Fibroblast of lung (primary cell): ENCODE measurements at regions not wholly inside any gene's neighbourhood (a gene's known extent, or its start where the extent isn't known, plus 50 kb on each side); places are given as distances from the start of the nearest gene placed in this dataset.

ENCODE experiments used
- DNase-seq, 2 donors: peaks; one replicate each; pipeline versions ENCODE4 v3.0.0 to v3.0.0-alpha.2; 2010; ENCODE audit warnings: low read depth in 2 of 2
- H2AFZ ChIP-seq: 2 replicates; pipeline ENCODE4 v1.5.1; 2012; ENCODE audit warnings: low read length, control low read depth, inconsistent platforms
- H3K27ac ChIP-seq: 2 replicates; pipeline ENCODE4 v1.5.1; 2011; ENCODE audit warnings: low read length, control low read depth; ENCODE audit not compliant: insufficient read depth
- H3K27me3 ChIP-seq: 2 replicates; pipeline ENCODE4 v1.5.1; 2011; ENCODE audit warnings: mild to moderate bottlenecking, low read length; ENCODE audit not compliant: control insufficient read depth, insufficient read depth
- H3K36me3 ChIP-seq: 2 replicates; pipeline ENCODE4 v1.5.1; 2011; ENCODE audit warnings: low read length; ENCODE audit not compliant: control insufficient read depth, insufficient read depth
- H3K4me1 ChIP-seq: 2 replicates; pipeline ENCODE4 v1.5.1; 2011; ENCODE audit warnings: low read length; ENCODE audit not compliant: control insufficient read depth, insufficient read depth; ENCODE audit errors: extremely low read depth
- H3K4me2 ChIP-seq: 2 replicates; pipeline ENCODE4 v1.5.1; 2011; ENCODE audit warnings: low read length, control low read depth; ENCODE audit not compliant: insufficient read depth; ENCODE audit errors: extremely low read depth
- H3K4me3 ChIP-seq, 4 experiments: fragments of 200-600 bp in 1 of 4; sonication (generic) in 1 of 4; replicated peaks in 1 of 4; 2 replicates each; pipeline ENCODE4 v1.5.1; 2011 to 2016; ENCODE audit warnings: low read length in 4 of 4, low read depth in 3 of 4, mild to moderate bottlenecking in 3 of 4, control low read depth in 2 of 4, inconsistent platforms in 1 of 4, mixed read lengths in 1 of 4; ENCODE audit not compliant: insufficient read depth in 1 of 4; ENCODE audit errors: control extremely low read depth in 1 of 4
- H3K79me2 ChIP-seq: 2 replicates; pipeline ENCODE4 v1.5.1; 2012; ENCODE audit warnings: mild to moderate bottlenecking, low read length, inconsistent platforms; ENCODE audit not compliant: control insufficient read depth, insufficient read depth
- H3K9ac ChIP-seq: 2 replicates; pipeline ENCODE4 v1.5.1; 2011; ENCODE audit warnings: mild to moderate bottlenecking, low read length, control low read depth; ENCODE audit not compliant: insufficient read depth
- H3K9me3 ChIP-seq: 2 replicates; pipeline ENCODE4 v1.5.1; 2012; ENCODE audit warnings: low read depth, low read length; ENCODE audit not compliant: control insufficient read depth, insufficient read depth
- H4K20me1 ChIP-seq: 2 replicates; pipeline ENCODE4 v1.5.1; 2011; ENCODE audit warnings: low read length; ENCODE audit not compliant: control insufficient read depth, insufficient read depth; ENCODE audit errors: extremely low read depth
- CTCF ChIP-seq, 2 donors: IDR thresholded peaks in 1 of 2; conservative IDR thresholded peaks in 1 of 2; 1 replicate in 1 of 2; 2 replicates in 1 of 2; pipeline ENCODE4 v1.5.1; 2011 to 2012; ENCODE audit warnings: low read length in 2 of 2, control low read depth in 1 of 2, inconsistent platforms in 1 of 2, low read depth in 1 of 2, mild to moderate bottlenecking in 1 of 2
- EZH2 ChIP-seq: IDR thresholded peaks from 2 replicates; pipeline ENCODE4 v1.5.1; 2012; ENCODE audit warnings: low read length, control low read depth, mild to moderate bottlenecking; ENCODE audit errors: missing control alignments

DNA sequence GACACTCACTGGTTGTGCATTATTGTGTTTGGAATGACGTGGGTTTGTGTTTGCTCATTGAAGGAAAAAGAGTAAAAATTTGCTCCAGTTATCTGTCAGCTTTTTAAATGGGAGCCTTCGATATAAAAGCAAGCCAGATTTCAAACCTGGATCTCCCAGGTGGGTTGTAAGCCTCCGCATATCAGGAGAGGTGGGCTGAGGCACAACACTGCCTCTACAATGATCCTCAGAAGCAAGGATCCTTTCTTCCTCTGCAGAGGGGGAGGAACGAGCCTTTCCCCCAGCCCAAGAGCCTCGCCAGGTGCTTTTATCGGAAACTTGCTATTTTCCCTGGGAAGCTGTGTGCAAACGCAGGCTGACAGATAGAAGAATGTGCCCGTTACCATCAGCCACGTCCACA lies 331.0 kb upstream of the MGMT start:
- Histone ChIP-seq H3K27ac (no peak overlapping the region), H3K79me2 (no peaks in the 10 kb centered on the region), H4K20me1 (no peaks in the 10 kb centered on the region), H3K27me3 (no peaks in the 10 kb centered on the region), H3K4me2 (no peak overlapping the region), H3K4me3 (no peak overlapping the region), H2AFZ (no peak overlapping the region), H3K4me1 (no peaks in the 10 kb centered on the region), H3K9ac (no peak overlapping the region), H3K36me3 (no peaks in the 10 kb centered on the region), H3K9me3 (no peaks in the 10 kb centered on the region)
- no peak for DNase-seq
- TF ChIP-seq CTCF (conservative IDR thresholded peaks at IDR 0.05 in 1 of 2, IDR thresholded peaks at IDR 0.05 in 1 of 2; ENCODE audit: low read depth in 1 of 2, low read length in 2 of 2) (no peak), EZH2 (no peak)

- H3K79me2 ChIP-seq, result no peaks in the 10 kb centered on the region
- H3K27ac ChIP-seq, result no peak overlapping the region
- no peak overlapping the region for H2AFZ ChIP-seq
- H3K9ac ChIP-seq, result no peak overlapping the region
- H3K4me2 ChIP-seq, result no peak overlapping the region
- no peaks in the 10 kb centered on the region for H3K27me3 ChIP-seq
- no peaks in the 10 kb centered on the region for H3K36me3 ChIP-seq
- TF ChIP-seq EZH2 (no peak), CTCF (conservative IDR thresholded peaks at IDR 0.05 in 1 of 2, IDR thresholded peaks at IDR 0.05 in 1 of 2; ENCODE audit: low read depth in 1 of 2, low read length in 2 of 2) (no peak)
- no peaks in the 10 kb centered on the region for H4K20me1 ChIP-seq
- DNase-seq, result no peak
- no peak overlapping the region for H3K4me3 ChIP-seq
- H3K9me3 ChIP-seq, result no peaks in the 10 kb centered on the region
- no peaks in the 10 kb centered on the region for H3K4me1 ChIP-seq
Observed at GRCh38 chr10:129136951-129137350, 330.1 kb upstream of the MGMT start.

DNA sequence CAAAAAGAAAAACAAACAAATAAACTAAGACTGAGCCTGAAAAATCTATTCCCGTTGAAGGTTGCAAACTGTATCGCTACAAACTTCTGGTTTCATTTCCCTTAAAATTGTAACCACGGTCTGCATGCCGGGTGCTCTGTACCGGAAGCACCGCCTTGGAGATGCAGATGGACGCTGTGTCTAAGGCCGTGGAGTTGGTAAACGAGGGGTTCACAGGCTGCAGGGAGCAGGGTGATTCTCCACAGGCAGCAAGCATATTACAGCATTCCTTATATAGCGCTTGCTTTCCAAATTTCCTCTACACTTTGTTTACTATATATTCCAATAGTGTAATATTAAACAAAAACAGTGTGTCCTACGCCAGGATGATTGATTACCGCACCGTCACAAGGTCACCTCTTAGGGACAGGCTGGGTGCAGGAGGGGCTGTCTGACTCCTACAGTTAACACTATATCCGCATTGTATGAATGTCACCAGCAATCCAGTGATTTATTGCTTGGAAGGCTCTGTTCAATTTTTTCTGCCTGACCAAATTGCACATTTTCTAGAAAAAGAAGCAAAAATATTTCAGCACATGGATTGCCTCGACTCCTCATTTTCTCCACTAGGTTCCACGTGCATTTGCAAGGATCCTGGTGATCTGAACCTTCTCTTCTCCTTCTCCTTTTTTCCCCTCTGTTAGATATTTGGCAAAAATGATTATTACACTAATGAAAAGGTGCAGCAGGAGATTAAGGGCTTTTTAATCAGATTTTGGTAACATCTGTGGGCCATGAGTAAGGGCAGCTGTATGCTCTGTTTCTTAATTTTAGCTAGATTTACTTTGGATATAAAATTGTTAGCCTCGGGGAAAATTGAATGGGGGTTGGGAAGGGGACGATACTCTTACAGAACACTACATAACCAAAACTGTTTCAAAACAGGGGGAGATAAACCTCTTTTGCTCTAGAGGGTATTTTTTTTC lies 325.8 kb upstream of the MGMT start:
- no peak for TF ChIP-seq CTCF (conservative IDR thresholded peaks at IDR 0.05 in 1 of 2, IDR thresholded peaks at IDR 0.05 in 1 of 2; ENCODE audit: low read depth in 1 of 2, low read length in 2 of 2)
- TF ChIP-seq EZH2, result no peak
- no peaks in the 10 kb centered on the region for H3K4me1 ChIP-seq
- H4K20me1 ChIP-seq, result no peaks in the 10 kb centered on the region
- H3K4me2 ChIP-seq, result no peak overlapping the region
- H3K79me2 ChIP-seq, result no peaks in the 10 kb centered on the region
- DNase-seq, result no peak
- no peaks in the 10 kb centered on the region for H3K27me3 ChIP-seq
- no peaks in the 10 kb centered on the region for H3K36me3 ChIP-seq
- H3K4me3 ChIP-seq, result no peak overlapping the region
- H3K9me3 ChIP-seq, result no peaks in the 10 kb centered on the region
- no peak overlapping the region for H2AFZ ChIP-seq
- no peak overlapping the region for H3K27ac ChIP-seq
- H3K9ac ChIP-seq, result no peak overlapping the region
